Cardiac fibroblast (primary cell): ENCODE measurements at regions not wholly inside any gene's neighbourhood (a gene's known extent, or its start where the extent isn't known, plus 50 kb on each side); places are given as distances from the start of the nearest gene placed in this dataset.
A peak's percentile ranks its signal among the peaks of the same experiment; 100 is the strongest.

ENCODE experiments used
- DNase-seq, 2 donors: peaks; one replicate each; pipeline versions ENCODE4 v3.0.0 to v3.0.0-alpha.2; 2010; ENCODE audit warnings: low read depth in 2 of 2
- H3K4me3 ChIP-seq, 2 donors: replicated peaks in 1 of 2; 1 replicate in 1 of 2; 2 replicates in 1 of 2; pipeline ENCODE4 v1.5.1; 2011; ENCODE audit warnings: low read depth in 2 of 2, low read length in 2 of 2, mild to moderate bottlenecking in 2 of 2, moderate library complexity in 1 of 2
- TF ChIP-seq, protein P1 (sequence below): IDR thresholded peaks from one replicate; pipeline ENCODE4 v1.5.1; 2011; ENCODE audit warnings: low read depth, mild to moderate bottlenecking, low read length, inconsistent platforms

DNA sequence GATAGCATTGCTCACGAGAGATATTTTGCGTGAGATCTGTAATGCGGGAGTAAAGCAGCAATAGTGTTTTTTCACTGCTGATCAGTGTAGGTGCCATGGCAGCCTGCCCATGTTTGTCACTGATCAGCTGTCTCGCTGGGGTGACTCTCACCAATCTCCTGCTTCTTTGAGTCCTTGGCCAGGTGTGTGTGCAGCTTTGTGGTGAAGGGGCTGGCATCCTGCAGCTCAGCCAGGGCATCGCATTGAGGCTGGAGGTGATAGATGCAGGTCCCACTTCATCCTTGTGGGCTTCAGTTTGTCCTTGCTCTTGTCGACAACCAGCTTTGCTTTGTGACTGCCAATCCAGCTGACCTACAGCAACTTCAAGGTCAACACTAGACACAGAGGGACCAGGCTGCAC is 258.3 kb upstream of the CXCR4 start:
- no peak for DNase-seq
- TF ChIP-seq, protein P1, sequence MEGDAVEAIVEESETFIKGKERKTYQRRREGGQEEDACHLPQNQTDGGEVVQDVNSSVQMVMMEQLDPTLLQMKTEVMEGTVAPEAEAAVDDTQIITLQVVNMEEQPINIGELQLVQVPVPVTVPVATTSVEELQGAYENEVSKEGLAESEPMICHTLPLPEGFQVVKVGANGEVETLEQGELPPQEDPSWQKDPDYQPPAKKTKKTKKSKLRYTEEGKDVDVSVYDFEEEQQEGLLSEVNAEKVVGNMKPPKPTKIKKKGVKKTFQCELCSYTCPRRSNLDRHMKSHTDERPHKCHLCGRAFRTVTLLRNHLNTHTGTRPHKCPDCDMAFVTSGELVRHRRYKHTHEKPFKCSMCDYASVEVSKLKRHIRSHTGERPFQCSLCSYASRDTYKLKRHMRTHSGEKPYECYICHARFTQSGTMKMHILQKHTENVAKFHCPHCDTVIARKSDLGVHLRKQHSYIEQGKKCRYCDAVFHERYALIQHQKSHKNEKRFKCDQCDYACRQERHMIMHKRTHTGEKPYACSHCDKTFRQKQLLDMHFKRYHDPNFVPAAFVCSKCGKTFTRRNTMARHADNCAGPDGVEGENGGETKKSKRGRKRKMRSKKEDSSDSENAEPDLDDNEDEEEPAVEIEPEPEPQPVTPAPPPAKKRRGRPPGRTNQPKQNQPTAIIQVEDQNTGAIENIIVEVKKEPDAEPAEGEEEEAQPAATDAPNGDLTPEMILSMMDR: no peak
- no peak overlapping the region for H3K4me3 ChIP-seq

DNA sequence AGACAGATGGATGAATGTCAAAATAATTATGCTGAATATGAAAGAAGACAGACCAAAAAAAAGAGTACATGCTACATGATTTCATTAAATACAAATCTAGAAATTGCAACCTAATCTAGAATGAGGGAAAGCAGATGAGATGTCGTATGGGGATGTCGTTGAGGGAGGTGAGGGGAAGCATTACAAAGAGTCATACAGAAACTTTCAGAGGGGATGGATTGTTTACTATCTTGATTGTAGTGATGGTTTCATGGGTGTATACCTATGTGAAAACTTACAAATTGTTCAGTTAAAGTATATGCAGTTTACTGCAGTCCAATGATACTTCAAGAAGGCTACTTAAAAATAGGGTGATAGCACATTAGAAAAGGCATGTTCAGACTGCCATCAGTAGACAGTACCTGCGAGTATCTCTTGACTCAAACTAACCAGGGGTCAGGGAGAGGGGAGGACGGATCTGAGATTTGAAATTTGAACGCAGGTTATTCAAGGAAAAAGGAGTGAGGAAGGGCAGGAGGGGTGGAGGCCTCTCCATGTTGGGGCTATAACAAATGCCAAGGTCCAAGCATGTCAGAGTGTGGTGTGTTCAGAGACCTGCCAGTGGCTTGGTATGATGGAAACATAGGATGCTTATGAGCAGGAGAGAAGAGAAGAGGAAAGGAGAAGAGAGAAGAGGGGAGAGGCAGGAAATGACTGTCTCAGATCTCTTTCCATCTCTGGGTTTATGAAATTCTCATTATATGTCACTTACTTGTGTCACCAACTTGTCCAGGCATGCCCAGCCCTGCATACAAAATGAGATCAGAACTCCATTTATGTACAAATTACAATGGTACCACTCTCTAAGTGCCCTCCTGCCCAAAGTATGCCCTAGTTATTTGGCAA is 257.3 kb upstream of the CXCR4 start:
- TF ChIP-seq, protein P1: no peak
- DNase-seq: no peak
- H3K4me3 ChIP-seq: no peak overlapping the region

DNA sequence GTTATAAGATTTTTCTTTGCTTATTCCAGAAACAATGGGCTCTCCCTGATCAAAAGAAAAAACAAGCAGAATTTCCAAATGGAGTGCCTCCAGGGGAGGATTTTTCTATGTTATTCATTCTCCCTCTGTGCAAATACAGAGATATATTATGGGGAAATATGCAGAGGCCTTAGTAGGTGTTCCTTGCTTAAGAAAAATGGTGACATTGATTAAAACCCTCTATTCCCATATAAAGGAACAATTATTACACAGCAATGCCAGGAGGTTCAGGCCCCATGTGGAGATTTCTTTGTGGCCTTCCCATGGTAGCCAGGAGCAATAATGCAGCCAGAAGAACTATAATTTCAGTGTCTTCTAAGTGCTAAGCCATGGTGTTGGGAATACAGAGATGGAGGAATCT is 255.9 kb upstream of the CXCR4 start:
- DNase-seq: no peak
- no peak overlapping the region for H3K4me3 ChIP-seq
- TF ChIP-seq, protein P1: no peak

DNA sequence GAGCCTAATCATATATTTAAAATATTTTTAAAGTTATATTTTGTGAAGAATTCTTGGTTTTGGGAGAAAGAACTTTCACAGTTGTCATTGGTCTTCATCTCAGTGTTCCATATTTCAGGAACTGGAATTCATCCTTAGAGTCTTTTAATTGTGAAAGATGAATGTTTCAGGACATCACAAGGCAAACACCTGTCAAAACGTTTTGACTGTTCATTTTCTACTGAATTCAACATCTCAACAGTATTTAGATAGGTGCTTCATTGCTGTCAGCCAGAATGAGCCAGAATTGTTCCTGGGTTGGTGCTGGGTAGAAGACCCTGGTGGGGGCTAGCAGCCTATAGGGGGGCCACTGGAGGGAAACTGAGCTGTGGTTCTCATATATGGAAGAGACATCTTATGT is 255.1 kb upstream of the CXCR4 start:
- DNase-seq: no peak
- TF ChIP-seq, protein P1: no peak
- H3K4me3 ChIP-seq: no peak overlapping the region

DNA sequence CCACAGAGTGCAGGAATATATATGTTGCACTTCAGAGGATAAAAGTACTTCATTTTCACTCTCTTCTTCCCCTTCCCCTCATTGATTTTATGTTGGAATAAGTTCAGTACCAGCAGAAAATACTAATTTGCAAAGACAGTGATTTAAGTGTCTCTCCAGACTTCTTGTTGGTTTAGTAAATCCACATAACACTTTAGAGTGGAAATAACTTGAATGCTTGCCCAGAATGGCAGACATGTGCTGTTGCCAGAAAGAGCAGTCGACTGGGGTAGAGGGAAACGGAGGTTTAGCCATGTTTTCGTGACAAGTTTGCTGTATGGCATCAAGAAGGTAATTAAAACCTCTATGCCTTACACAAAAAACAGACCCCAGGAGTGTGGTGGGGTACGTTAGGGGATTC is 246.0 kb upstream of the CXCR4 start:
- no peak overlapping the region for H3K4me3 ChIP-seq
- TF ChIP-seq, protein P1: no peak
- peak in 1 of 2 donors; percentile 5 for DNase-seq

DNA sequence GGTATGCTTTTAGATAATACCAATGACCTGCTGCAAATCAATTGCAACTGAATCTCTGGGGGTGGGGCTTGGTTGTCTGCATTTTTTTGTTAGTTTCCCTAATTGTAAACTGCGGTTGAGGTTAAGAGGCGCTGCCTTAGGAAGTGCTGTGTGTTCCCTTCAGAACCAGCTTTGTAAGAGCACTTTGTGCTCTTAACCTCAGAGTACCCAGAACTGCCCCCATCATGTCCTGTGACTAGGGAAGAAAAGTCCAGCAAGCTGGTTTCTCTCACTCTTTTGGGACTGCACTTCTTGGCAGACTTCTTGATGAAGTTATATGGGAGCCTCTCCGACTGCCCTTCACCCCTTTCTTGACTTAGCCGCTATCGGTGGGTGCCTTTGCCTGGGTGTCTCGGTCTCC is 245.5 kb upstream of the CXCR4 start:
- DNase-seq: no peak
- TF ChIP-seq, protein P1: no peak
- H3K4me3 ChIP-seq: no peak overlapping the region
